GM23338 (cell line): ENCODE measurements at regions not wholly inside any gene's neighbourhood (a gene's known extent, or its start where the extent isn't known, plus 50 kb on each side); places are given as distances from the start of the nearest gene placed in this dataset.

ENCODE experiments used
- ATAC-seq: fragments of 200-7000 bp; cut with Tn5 transposase; 3 replicates; pipeline ENCODE4 v1.9.1; 2020
- DNase-seq: peaks from one replicate; pipeline ENCODE4 v3.0.0-alpha.2; 2015; ENCODE audit warnings: low spot score
- H2AFZ ChIP-seq: fragments of 200-600 bp; sonication (generic); 2 replicates; pipeline ENCODE4 v1.8.0; 2016; ENCODE audit warnings: antibody characterized with exemption, mild to moderate bottlenecking, moderate library complexity
- H3F3A ChIP-seq: fragments of 200-600 bp; sonication (generic); replicated peaks from 2 replicates; pipeline ENCODE4 v1.8.0; 2017; ENCODE audit warnings: antibody characterized with exemption, mixed run types, low read depth
- H3K27ac ChIP-seq: fragments of 200-600 bp; sonication (generic); 2 replicates; pipeline ENCODE4 v1.6.1; 2016; ENCODE audit warnings: low read depth
- H3K27me3 ChIP-seq: fragments of 200-600 bp; sonication (generic); 2 replicates; pipeline ENCODE4 v1.8.0; 2016; ENCODE audit warnings: mild to moderate bottlenecking, mixed run types, moderate library complexity; ENCODE audit not compliant: insufficient read depth
- H3K36me3 ChIP-seq: fragments of 200-600 bp; sonication (generic); 2 replicates; pipeline ENCODE4 v1.8.0; 2016; ENCODE audit warnings: mild to moderate bottlenecking; ENCODE audit not compliant: insufficient read depth
- H3K4me1 ChIP-seq: fragments of 200-600 bp; sonication (generic); 2 replicates; pipeline ENCODE4 v1.8.0; 2016; ENCODE audit warnings: mild to moderate bottlenecking, moderate library complexity; ENCODE audit not compliant: insufficient read depth
- H3K4me2 ChIP-seq: fragments of 200-600 bp; sonication (generic); 2 replicates; pipeline ENCODE4 v1.7.1; 2017; ENCODE audit warnings: mixed run types
- H3K4me3 ChIP-seq: fragments of 200-600 bp; sonication (generic); 2 replicates; pipeline ENCODE4 v1.6.1; 2016; ENCODE audit warnings: mixed run types
- H3K79me2 ChIP-seq: fragments of 200-600 bp; sonication (generic); replicated peaks from 2 replicates; pipeline ENCODE4 v1.8.0; 2017; ENCODE audit warnings: mild to moderate bottlenecking; ENCODE audit not compliant: insufficient read depth
- H3K9me2 ChIP-seq: fragments of 200-600 bp; sonication (generic); 2 replicates; pipeline ENCODE4 v1.8.0; 2017; ENCODE audit not compliant: insufficient read depth
- H4K20me1 ChIP-seq: fragments of 200-600 bp; sonication (generic); replicated peaks from 2 replicates; pipeline ENCODE4 v1.8.0; 2017; ENCODE audit warnings: mild to moderate bottlenecking; ENCODE audit not compliant: insufficient read depth
- H3K27ac Mint-ChIP-seq: 2 replicates; pipeline ENCODE4 v1.8.0; 2020; ENCODE audit warnings: inconsistent platforms, mild to moderate bottlenecking, moderate library complexity, mixed read lengths
- H3K27me3 Mint-ChIP-seq: 3 replicates; pipeline ENCODE4 v1.8.0; 2022; ENCODE audit warnings: low read depth, mild to moderate bottlenecking, moderate library complexity, mixed read lengths, inconsistent platforms; ENCODE audit not compliant: insufficient read depth, poor library complexity
- H3K36me3 Mint-ChIP-seq: 3 replicates; pipeline ENCODE4 v1.8.0; 2021; ENCODE audit warnings: low read depth, mild to moderate bottlenecking, inconsistent platforms, moderate library complexity, mixed read lengths
- H3K4me1 Mint-ChIP-seq: 3 replicates; pipeline ENCODE4 v1.8.0; 2020; ENCODE audit warnings: mild to moderate bottlenecking, inconsistent platforms, mixed read lengths
- H3K4me3 Mint-ChIP-seq: 3 replicates; pipeline ENCODE4 v1.8.0; 2021; ENCODE audit warnings: moderate library complexity, mild to moderate bottlenecking, inconsistent platforms, mixed read lengths
- H3K9me3 Mint-ChIP-seq: 3 replicates; pipeline ENCODE4 v1.8.0; 2020; ENCODE audit warnings: moderate library complexity, mild to moderate bottlenecking, inconsistent platforms, mixed read lengths
- CREB1 ChIP-seq: fragments of 250-450 bp; sonication (Bioruptor Pico); IDR thresholded peaks from 2 replicates; pipeline ENCODE4 v1.5.0; 2020; ENCODE audit warnings: low read depth, mild to moderate bottlenecking, moderate library complexity
- CTCF ChIP-seq, 2 experiments: fragments of 200-600 bp in 1 of 2; sonication (generic) in 1 of 2; conservative IDR thresholded peaks; 2 replicates each; pipeline versions ENCODE4 v1.5.1 to v1.6.1; 2016 to 2017; ENCODE audit warnings: antibody characterized with exemption in 2 of 2, low read depth in 2 of 2, mild to moderate bottlenecking in 2 of 2, moderate library complexity in 1 of 2
- EZH2 ChIP-seq: fragments of 200-600 bp; sonication (generic); IDR thresholded peaks from one replicate; pipeline ENCODE4 v1.8.0; 2017; ENCODE audit warnings: antibody characterized with exemption, mild to moderate bottlenecking, low read depth; ENCODE audit not compliant: unreplicated experiment
- EZH2phosphoT487 ChIP-seq: fragments of 200-600 bp; sonication (generic); IDR thresholded peaks from one replicate; pipeline ENCODE4 v1.8.1; 2018; ENCODE audit warnings: antibody characterized with exemption; ENCODE audit not compliant: unreplicated experiment
- JUNB ChIP-seq: IDR thresholded peaks from one replicate; pipeline ENCODE4 v1.6.1; 2016; ENCODE audit warnings: antibody characterized with exemption; ENCODE audit not compliant: unreplicated experiment
- NANOG ChIP-seq: IDR thresholded peaks from 2 replicates; pipeline ENCODE4 v1.6.1; 2016; ENCODE audit warnings: antibody characterized with exemption, borderline replicate concordance
- POLR2AphosphoS5 ChIP-seq: IDR thresholded peaks from 2 replicates; pipeline ENCODE4 v1.6.1; 2016; ENCODE audit warnings: antibody characterized with exemption, low read depth
- ZNF331 ChIP-seq: fragments of 250-450 bp; sonication (Bioruptor Pico); IDR thresholded peaks from 2 replicates; pipeline ENCODE4 v1.5.0; 2020; ENCODE audit warnings: low read depth, mild to moderate bottlenecking, moderate library complexity
- TF ChIP-seq, protein P1 (sequence below): IDR thresholded peaks from one replicate; pipeline ENCODE4 v1.6.1; 2018; ENCODE audit warnings: antibody characterized with exemption; ENCODE audit not compliant: unreplicated experiment
- TF ChIP-seq, protein P2 (sequence below): IDR thresholded peaks from 2 replicates; pipeline ENCODE4 v1.6.1; 2016; ENCODE audit warnings: antibody characterized with exemption
- TF ChIP-seq, protein P3 (sequence below): fragments of 250-450 bp; sonication (Bioruptor Pico); IDR thresholded peaks from 2 replicates; pipeline ENCODE4 v1.5.0; 2020; ENCODE audit warnings: mild to moderate bottlenecking, moderate library complexity

- TF ChIP-seq, protein P1, sequence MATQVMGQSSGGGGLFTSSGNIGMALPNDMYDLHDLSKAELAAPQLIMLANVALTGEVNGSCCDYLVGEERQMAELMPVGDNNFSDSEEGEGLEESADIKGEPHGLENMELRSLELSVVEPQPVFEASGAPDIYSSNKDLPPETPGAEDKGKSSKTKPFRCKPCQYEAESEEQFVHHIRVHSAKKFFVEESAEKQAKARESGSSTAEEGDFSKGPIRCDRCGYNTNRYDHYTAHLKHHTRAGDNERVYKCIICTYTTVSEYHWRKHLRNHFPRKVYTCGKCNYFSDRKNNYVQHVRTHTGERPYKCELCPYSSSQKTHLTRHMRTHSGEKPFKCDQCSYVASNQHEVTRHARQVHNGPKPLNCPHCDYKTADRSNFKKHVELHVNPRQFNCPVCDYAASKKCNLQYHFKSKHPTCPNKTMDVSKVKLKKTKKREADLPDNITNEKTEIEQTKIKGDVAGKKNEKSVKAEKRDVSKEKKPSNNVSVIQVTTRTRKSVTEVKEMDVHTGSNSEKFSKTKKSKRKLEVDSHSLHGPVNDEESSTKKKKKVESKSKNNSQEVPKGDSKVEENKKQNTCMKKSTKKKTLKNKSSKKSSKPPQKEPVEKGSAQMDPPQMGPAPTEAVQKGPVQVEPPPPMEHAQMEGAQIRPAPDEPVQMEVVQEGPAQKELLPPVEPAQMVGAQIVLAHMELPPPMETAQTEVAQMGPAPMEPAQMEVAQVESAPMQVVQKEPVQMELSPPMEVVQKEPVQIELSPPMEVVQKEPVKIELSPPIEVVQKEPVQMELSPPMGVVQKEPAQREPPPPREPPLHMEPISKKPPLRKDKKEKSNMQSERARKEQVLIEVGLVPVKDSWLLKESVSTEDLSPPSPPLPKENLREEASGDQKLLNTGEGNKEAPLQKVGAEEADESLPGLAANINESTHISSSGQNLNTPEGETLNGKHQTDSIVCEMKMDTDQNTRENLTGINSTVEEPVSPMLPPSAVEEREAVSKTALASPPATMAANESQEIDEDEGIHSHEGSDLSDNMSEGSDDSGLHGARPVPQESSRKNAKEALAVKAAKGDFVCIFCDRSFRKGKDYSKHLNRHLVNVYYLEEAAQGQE = no peak
- no peak for TF ChIP-seq JUNB
- no peak for TF ChIP-seq ZNF331
These were observed 132.3 kb downstream of the SLC38A4 start (continued) for GRCh38 chr12:46693518-46693917.

DNA sequence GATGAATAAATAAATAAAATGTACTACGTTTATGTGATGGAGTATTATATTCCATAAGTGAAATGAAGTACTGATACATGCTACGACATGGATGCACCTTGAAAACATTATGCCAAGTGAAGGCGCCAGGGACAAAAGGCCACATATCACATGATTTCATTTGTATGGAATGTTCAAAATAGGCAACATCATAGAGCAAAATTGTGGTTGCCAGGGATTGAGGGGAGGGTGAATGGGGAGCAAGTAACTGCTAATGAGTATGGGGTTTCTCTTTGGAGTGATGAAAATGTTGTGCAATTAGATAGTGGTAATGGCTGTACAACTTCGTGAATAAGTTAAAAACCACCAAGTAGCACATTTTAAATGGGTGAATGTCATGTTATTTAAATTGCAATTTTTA, 132.8 kb downstream of the SLC38A4 start:
- Mint-ChIP-seq H3K27ac (no peak overlapping the region), H3K36me3 (no peaks in the 10 kb centered on the region; the same call in 2 of the 3 replicates), H3K4me3 (no peak overlapping the region), H3K4me1 (no peaks in the 10 kb centered on the region), H3K27me3 (peaks cover 2% of the 10 kb centered on the region), H3K9me3 (no peaks in the 10 kb centered on the region)
- Histone ChIP-seq H3K4me3 (no peak overlapping the region), H3F3A (no peaks in the 10 kb centered on the region), H3K9me2 (0 out of 2 replicates have a peak, but pooled peaks cover 2% of the 10 kb centered on the region), H2AFZ (no peak overlapping the region), H4K20me1 (no peaks in the 10 kb centered on the region), H3K4me2 (no peak overlapping the region), H3K4me1 (no peaks in the 10 kb centered on the region), H3K79me2 (no peaks in the 10 kb centered on the region), H3K36me3 (no peaks in the 10 kb centered on the region), H3K27ac (no peak overlapping the region), H3K27me3 (no peaks in the 10 kb centered on the region)
- ATAC-seq (no peak), DNase-seq (no peak)
- TF ChIP-seq, protein P2, sequence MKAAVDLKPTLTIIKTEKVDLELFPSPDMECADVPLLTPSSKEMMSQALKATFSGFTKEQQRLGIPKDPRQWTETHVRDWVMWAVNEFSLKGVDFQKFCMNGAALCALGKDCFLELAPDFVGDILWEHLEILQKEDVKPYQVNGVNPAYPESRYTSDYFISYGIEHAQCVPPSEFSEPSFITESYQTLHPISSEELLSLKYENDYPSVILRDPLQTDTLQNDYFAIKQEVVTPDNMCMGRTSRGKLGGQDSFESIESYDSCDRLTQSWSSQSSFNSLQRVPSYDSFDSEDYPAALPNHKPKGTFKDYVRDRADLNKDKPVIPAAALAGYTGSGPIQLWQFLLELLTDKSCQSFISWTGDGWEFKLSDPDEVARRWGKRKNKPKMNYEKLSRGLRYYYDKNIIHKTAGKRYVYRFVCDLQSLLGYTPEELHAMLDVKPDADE = no peak
- TF ChIP-seq JUNB (no peak), CTCF (conservative IDR thresholded peaks at IDR 0.05; ENCODE audit: low read depth in 2 of 2) (no peak), EZH2 (no peak), POLR2AphosphoS5 (no peak), CREB1 (CRISPR knock-in tag) (no peak), NANOG (no peak), EZH2phosphoT487 (no peak), ZNF331 (no peak)
- TF ChIP-seq, protein P3, sequence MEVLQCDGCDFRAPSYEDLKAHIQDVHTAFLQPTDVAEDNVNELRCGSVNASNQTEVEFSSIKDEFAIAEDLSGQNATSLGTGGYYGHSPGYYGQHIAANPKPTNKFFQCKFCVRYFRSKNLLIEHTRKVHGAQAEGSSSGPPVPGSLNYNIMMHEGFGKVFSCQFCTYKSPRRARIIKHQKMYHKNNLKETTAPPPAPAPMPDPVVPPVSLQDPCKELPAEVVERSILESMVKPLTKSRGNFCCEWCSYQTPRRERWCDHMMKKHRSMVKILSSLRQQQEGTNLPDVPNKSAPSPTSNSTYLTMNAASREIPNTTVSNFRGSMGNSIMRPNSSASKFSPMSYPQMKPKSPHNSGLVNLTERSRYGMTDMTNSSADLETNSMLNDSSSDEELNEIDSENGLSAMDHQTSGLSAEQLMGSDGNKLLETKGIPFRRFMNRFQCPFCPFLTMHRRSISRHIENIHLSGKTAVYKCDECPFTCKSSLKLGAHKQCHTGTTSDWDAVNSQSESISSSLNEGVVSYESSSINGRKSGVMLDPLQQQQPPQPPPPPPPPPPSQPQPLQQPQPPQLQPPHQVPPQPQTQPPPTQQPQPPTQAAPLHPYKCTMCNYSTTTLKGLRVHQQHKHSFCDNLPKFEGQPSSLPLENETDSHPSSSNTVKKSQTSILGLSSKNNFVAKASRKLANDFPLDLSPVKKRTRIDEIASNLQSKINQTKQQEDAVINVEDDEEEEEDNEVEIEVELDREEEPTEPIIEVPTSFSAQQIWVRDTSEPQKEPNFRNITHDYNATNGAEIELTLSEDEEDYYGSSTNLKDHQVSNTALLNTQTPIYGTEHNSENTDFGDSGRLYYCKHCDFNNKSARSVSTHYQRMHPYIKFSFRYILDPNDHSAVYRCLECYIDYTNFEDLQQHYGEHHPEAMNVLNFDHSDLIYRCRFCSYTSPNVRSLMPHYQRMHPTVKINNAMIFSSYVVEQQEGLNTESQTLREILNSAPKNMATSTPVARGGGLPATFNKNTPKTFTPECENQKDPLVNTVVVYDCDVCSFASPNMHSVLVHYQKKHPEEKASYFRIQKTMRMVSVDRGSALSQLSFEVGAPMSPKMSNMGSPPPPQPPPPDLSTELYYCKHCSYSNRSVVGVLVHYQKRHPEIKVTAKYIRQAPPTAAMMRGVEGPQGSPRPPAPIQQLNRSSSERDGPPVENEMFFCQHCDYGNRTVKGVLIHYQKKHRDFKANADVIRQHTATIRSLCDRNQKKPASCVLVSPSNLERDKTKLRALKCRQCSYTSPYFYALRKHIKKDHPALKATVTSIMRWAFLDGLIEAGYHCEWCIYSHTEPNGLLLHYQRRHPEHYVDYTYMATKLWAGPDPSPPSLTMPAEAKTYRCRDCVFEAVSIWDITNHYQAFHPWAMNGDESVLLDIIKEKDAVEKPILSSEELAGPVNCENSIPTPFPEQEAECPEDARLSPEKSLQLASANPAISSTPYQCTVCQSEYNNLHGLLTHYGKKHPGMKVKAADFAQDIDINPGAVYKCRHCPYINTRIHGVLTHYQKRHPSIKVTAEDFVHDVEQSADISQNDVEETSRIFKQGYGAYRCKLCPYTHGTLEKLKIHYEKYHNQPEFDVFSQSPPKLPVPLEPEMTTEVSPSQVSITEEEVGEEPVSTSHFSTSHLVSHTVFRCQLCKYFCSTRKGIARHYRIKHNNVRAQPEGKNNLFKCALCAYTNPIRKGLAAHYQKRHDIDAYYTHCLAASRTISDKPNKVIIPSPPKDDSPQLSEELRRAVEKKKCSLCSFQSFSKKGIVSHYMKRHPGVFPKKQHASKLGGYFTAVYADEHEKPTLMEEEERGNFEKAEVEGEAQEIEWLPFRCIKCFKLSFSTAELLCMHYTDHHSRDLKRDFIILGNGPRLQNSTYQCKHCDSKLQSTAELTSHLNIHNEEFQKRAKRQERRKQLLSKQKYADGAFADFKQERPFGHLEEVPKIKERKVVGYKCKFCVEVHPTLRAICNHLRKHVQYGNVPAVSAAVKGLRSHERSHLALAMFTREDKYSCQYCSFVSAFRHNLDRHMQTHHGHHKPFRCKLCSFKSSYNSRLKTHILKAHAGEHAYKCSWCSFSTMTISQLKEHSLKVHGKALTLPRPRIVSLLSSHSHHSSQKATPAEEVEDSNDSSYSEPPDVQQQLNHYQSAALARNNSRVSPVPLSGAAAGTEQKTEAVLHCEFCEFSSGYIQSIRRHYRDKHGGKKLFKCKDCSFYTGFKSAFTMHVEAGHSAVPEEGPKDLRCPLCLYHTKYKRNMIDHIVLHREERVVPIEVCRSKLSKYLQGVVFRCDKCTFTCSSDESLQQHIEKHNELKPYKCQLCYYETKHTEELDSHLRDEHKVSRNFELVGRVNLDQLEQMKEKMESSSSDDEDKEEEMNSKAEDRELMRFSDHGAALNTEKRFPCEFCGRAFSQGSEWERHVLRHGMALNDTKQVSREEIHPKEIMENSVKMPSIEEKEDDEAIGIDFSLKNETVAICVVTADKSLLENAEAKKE (CRISPR knock-in tag) = no peak
